ENCODE measurements at regions not wholly inside any gene's neighbourhood (a gene's known extent, or its start where the extent isn't known, plus 50 kb on each side); places are given as distances from the start of the nearest gene placed in this dataset.

- POLR2A ChIA-PET: no interaction called here
- DNase-seq: no peak
- Histone ChIP-seq H3K9ac (no peak overlapping the region), H3K4me3 (ENCODE audit: low read depth in 2 of 2, low read length in 1 of 2) (no peak overlapping the region), H3K4me2 (no peak overlapping the region), H3K9me3 (no peaks in the 10 kb centered on the region), H3K79me2 (ENCODE audit: insufficient read depth) (no peaks in the 10 kb centered on the region), H3K27ac (ENCODE audit: low read depth in 2 of 2, low read length in 1 of 2) (no peak overlapping the region), H3F3A (replicated peaks; ENCODE audit: insufficient read depth) (no peaks in the 10 kb centered on the region), H3K36me3 (replicated peaks in 1 of 2; ENCODE audit: control insufficient read depth in 1 of 2, insufficient read depth in 2 of 2, low read length in 1 of 2) (no peaks in the 10 kb centered on the region), H3K27me3 (ENCODE audit: insufficient read depth) (no peaks in the 10 kb centered on the region), H3K4me1 (ENCODE audit: control insufficient read depth in 1 of 2, insufficient read depth in 2 of 2, low read depth in 1 of 2, low read length in 1 of 2) (no peaks in the 10 kb centered on the region), H3K9me2 (no peaks in the 10 kb centered on the region), H2AFZ (ENCODE audit: low read depth) (no peak overlapping the region), H4K20me1 (ENCODE audit: insufficient read depth) (no peaks in the 10 kb centered on the region)
- TF ChIP-seq NRF1 (IDR thresholded peaks at IDR 0.05; ENCODE audit: low read depth, low read length) (no peak), FOXM1 (IDR thresholded peaks at IDR 0.05; ENCODE audit: low read depth) (no peak), JUND (IDR thresholded peaks at IDR 0.05) (no peak), NFIC (IDR thresholded peaks at IDR 0.05; ENCODE audit: borderline replicate concordance) (no peak), TAF1 (IDR thresholded peaks at IDR 0.05; ENCODE audit: borderline replicate concordance, low read depth, low read length) (no peak), RXRA (IDR thresholded peaks at IDR 0.05; ENCODE audit: borderline replicate concordance, low read depth) (no peak), FOSL2 (IDR thresholded peaks at IDR 0.05; ENCODE audit: borderline replicate concordance, low read depth) (no peak), POLR2AphosphoS5 (IDR thresholded peaks at IDR 0.05; ENCODE audit: low read depth, low read length) (no peak), RFX5 (IDR thresholded peaks at IDR 0.05; ENCODE audit: low read length) (no peak), GABPA (IDR thresholded peaks at IDR 0.05; ENCODE audit: low read depth) (no peak), REST (IDR thresholded peaks at IDR 0.05; ENCODE audit: low read depth, low read length) (no peak), TCF12 (IDR thresholded peaks at IDR 0.05) (no peak), ELF1 (IDR thresholded peaks at IDR 0.05) (no peak), MXI1 (IDR thresholded peaks at IDR 0.05; ENCODE audit: low read depth, low read length) (no peak), TEAD4 (IDR thresholded peaks at IDR 0.05; ENCODE audit: borderline replicate concordance, insufficient read depth) (no peak)
- 55% methylated on average over 3 of the region's 3 CpGs for WGBS (ENCODE audit: low lambda C conversion rate)
- CTCF ChIA-PET: no interaction called here
Observed at GRCh38 chr15:81853150-81853748, 192.6 kb downstream of the MEX3B start.

GRCh38 chr15:81852411-81853149 is 193.2 kb downstream of the MEX3B start:
- DNase-seq: no peak
- Histone ChIP-seq H3F3A (replicated peaks; ENCODE audit: insufficient read depth) (no peaks in the 10 kb centered on the region), H3K4me2 (no peak overlapping the region), H3K9me3 (no peaks in the 10 kb centered on the region), H3K9ac (no peak overlapping the region), H3K4me3 (ENCODE audit: low read depth in 2 of 2, low read length in 1 of 2) (no peak overlapping the region), H3K9me2 (no peaks in the 10 kb centered on the region), H3K79me2 (ENCODE audit: insufficient read depth) (no peaks in the 10 kb centered on the region), H2AFZ (ENCODE audit: low read depth) (no peak overlapping the region), H3K27ac (ENCODE audit: low read depth in 2 of 2, low read length in 1 of 2) (no peak overlapping the region), H3K36me3 (replicated peaks in 1 of 2; ENCODE audit: control insufficient read depth in 1 of 2, insufficient read depth in 2 of 2, low read length in 1 of 2) (no peaks in the 10 kb centered on the region), H3K27me3 (ENCODE audit: insufficient read depth) (no peaks in the 10 kb centered on the region), H4K20me1 (ENCODE audit: insufficient read depth) (no peaks in the 10 kb centered on the region), H3K4me1 (ENCODE audit: control insufficient read depth in 1 of 2, insufficient read depth in 2 of 2, low read depth in 1 of 2, low read length in 1 of 2) (no peaks in the 10 kb centered on the region)
- ChIA-PET CTCF (no interaction called here), POLR2A (no interaction called here)
- WGBS (ENCODE audit: low lambda C conversion rate): 36% methylated on average over 5 of the region's 5 CpGs
- TF ChIP-seq FOXM1 (IDR thresholded peaks at IDR 0.05; ENCODE audit: low read depth) (no peak), CTCF (IDR thresholded peaks at IDR 0.05) (no peak), IRF3 (IDR thresholded peaks at IDR 0.05; ENCODE audit: low read depth, low read length) (no peak), POLR2AphosphoS5 (IDR thresholded peaks at IDR 0.05; ENCODE audit: low read depth, low read length) (no peak), PBX3 (IDR thresholded peaks at IDR 0.05) (no peak), MEF2A (IDR thresholded peaks at IDR 0.05; ENCODE audit: borderline replicate concordance, low read depth) (no peak), EZH2phosphoT487 (IDR thresholded peaks at IDR 0.05; ENCODE audit: borderline replicate concordance, low read depth) (no peak)
